Astrocyte (in vitro differentiated cells and primary cell): ENCODE measurements at regions not wholly inside any gene's neighbourhood (a gene's known extent, or its start where the extent isn't known, plus 50 kb on each side); places are given as distances from the start of the nearest gene placed in this dataset.
A peak's percentile ranks its signal among the peaks of the same experiment; 100 is the strongest.
"Not testable (repeated sequence)": the region's sequence is repeated elsewhere in the genome, so short reads cannot be mapped to it uniquely, and the experiment has no call there.

Source experiments
- DNase-seq: peaks from one replicate; pipeline ENCODE4 v3.0.0-alpha.2; 2010; ENCODE audit warnings: low read depth
- FAIRE-seq: peaks from 2 replicates; lab custom pipeline; 2011; peaks lifted over from hg19 to GRCh38; lab: Jason Lieb, UNC
- H2AFZ ChIP-seq: 2 replicates; pipeline ENCODE4 v1.6.0; 2012; ENCODE audit warnings: low read depth, low read length, inconsistent platforms
- H3K27ac ChIP-seq: 2 replicates; pipeline ENCODE4 v1.5.1; 2011; ENCODE audit warnings: low read depth, low read length, inconsistent platforms
- H3K27me3 ChIP-seq: 2 replicates; pipeline ENCODE4 v1.6.0; 2011; ENCODE audit warnings: low read length, inconsistent platforms; ENCODE audit not compliant: insufficient read depth
- H3K36me3 ChIP-seq: 2 replicates; pipeline ENCODE4 v1.5.1; 2011; ENCODE audit warnings: low read length, inconsistent platforms; ENCODE audit not compliant: insufficient read depth
- H3K4me1 ChIP-seq: 2 replicates; pipeline ENCODE4 v1.5.1; 2011; ENCODE audit warnings: low read length, inconsistent platforms; ENCODE audit not compliant: insufficient read depth
- H3K4me2 ChIP-seq: 2 replicates; pipeline ENCODE4 v1.6.0; 2012; ENCODE audit warnings: low read length, inconsistent platforms
- H3K4me3 ChIP-seq: 2 replicates; pipeline ENCODE4 v1.5.1; 2011; ENCODE audit warnings: low read depth, mild to moderate bottlenecking, low read length, inconsistent platforms; ENCODE audit not compliant: insufficient read depth
- H3K79me2 ChIP-seq: 2 replicates; pipeline ENCODE4 v1.6.0; 2012; ENCODE audit warnings: mild to moderate bottlenecking, low read length, inconsistent platforms; ENCODE audit not compliant: insufficient read depth
- H3K9ac ChIP-seq: 2 replicates; pipeline ENCODE4 v1.6.0; 2012; ENCODE audit warnings: mild to moderate bottlenecking, low read length, inconsistent platforms
- H3K9me3 ChIP-seq: 2 replicates; pipeline ENCODE4 v1.5.1; 2012; ENCODE audit warnings: low read depth, mild to moderate bottlenecking, low read length, inconsistent platforms; ENCODE audit not compliant: insufficient read depth
- H4K20me1 ChIP-seq: 2 replicates; pipeline ENCODE4 v1.6.0; 2012; ENCODE audit warnings: low read length, inconsistent platforms; ENCODE audit not compliant: insufficient read depth
- H3K27ac Mint-ChIP-seq: one replicate; pipeline ENCODE4 v1.8.0; 2021; ENCODE audit warnings: mild to moderate bottlenecking, mixed read lengths; ENCODE audit not compliant: unreplicated experiment
- H3K27me3 Mint-ChIP-seq: one replicate; pipeline ENCODE4 v1.8.0; 2021; ENCODE audit warnings: low read depth, mixed read lengths; ENCODE audit not compliant: unreplicated experiment
- H3K36me3 Mint-ChIP-seq: one replicate; pipeline ENCODE4 v1.8.0; 2021; ENCODE audit warnings: low read depth, mixed read lengths; ENCODE audit not compliant: unreplicated experiment
- H3K4me1 Mint-ChIP-seq: one replicate; pipeline ENCODE4 v1.8.0; 2021; ENCODE audit warnings: low read depth, mixed read lengths; ENCODE audit not compliant: unreplicated experiment
- H3K4me3 Mint-ChIP-seq: one replicate; pipeline ENCODE4 v1.8.0; 2021; ENCODE audit warnings: mild to moderate bottlenecking, moderate library complexity, mixed read lengths; ENCODE audit not compliant: unreplicated experiment
- H3K9me3 Mint-ChIP-seq: one replicate; pipeline ENCODE4 v1.8.0; 2021; ENCODE audit warnings: mild to moderate bottlenecking, mixed read lengths; ENCODE audit not compliant: unreplicated experiment
- EZH2 ChIP-seq: IDR thresholded peaks from 2 replicates; pipeline ENCODE4 v1.6.1; 2012; ENCODE audit warnings: mild to moderate bottlenecking, low read length, inconsistent platforms; ENCODE audit not compliant: insufficient read depth
- TF ChIP-seq, protein P1 (sequence below): IDR thresholded peaks from 2 replicates; pipeline ENCODE4 v1.5.1; 2011; ENCODE audit warnings: low read depth, mild to moderate bottlenecking, inconsistent platforms, low read length, moderate library complexity; ENCODE audit not compliant: insufficient read depth

DNA sequence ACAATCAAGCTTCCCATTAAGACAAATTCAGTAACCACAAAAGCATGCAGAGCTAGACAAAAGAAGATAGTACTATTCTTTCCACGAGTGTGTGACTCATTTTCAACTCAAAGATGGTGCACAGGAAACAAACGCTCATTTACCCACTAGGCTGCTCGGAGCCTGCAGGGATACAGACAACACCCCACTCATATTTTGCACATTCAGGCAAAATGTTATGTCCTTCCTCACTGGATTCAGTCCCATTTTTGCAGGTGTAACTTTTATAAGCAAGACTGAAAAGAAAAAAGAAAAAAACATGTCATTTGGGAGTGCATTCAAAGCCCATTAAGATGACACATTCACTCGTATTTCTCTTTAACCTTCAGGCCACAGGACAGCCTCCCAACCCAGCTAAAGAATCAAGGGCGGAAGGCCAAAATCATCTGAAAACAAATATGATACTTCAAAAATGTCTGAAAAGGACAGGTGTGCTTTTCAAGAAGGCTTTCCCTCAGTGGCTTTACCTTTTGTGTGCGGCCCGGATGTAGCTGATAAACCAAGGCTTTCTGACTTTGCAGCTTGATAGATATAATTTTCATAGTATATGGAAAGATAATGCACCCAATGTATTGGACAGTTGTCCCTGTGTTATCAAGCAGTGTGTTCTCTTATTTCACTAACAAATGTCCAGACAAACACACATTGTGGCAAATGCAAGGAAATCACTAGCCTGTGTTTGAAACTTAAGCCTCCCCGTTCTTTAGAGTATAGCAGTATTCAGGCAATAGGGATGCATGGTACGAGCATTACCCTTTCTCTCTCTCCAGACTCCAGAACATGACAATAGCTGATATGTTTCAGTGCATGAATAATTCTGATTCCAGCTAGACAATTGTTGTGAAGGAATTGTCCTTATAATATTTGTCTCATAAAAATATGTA lies 147.8 kb upstream of the KRR1 start:
- peak overlapping the region; percentile 17 for H3K27ac Mint-ChIP-seq
- Histone ChIP-seq H3K4me1 (peaks cover 48% of the 10 kb centered on the region), H3K9ac (peak overlapping the region; percentile 69), H4K20me1 (no peaks in the 10 kb centered on the region), H3K4me2 (peak overlapping the region; percentile 40), H3K27me3 (no peaks in the 10 kb centered on the region), H2AFZ (no peak overlapping the region), H3K9me3 (no peaks in the 10 kb centered on the region), H3K4me3 (no peak overlapping the region), H3K36me3 (no peaks in the 10 kb centered on the region), H3K27ac (peak overlapping the region; percentile 96), H3K79me2 (no peaks in the 10 kb centered on the region)
- TF ChIP-seq, protein P1, sequence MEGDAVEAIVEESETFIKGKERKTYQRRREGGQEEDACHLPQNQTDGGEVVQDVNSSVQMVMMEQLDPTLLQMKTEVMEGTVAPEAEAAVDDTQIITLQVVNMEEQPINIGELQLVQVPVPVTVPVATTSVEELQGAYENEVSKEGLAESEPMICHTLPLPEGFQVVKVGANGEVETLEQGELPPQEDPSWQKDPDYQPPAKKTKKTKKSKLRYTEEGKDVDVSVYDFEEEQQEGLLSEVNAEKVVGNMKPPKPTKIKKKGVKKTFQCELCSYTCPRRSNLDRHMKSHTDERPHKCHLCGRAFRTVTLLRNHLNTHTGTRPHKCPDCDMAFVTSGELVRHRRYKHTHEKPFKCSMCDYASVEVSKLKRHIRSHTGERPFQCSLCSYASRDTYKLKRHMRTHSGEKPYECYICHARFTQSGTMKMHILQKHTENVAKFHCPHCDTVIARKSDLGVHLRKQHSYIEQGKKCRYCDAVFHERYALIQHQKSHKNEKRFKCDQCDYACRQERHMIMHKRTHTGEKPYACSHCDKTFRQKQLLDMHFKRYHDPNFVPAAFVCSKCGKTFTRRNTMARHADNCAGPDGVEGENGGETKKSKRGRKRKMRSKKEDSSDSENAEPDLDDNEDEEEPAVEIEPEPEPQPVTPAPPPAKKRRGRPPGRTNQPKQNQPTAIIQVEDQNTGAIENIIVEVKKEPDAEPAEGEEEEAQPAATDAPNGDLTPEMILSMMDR, result no peak
- no peak for TF ChIP-seq EZH2
- DNase-seq (peak; percentile 93), FAIRE-seq (peak; percentile 75)
- no peaks in the 10 kb centered on the region for H3K36me3 Mint-ChIP-seq
- no peak overlapping the region for H3K4me3 Mint-ChIP-seq
- peaks cover 2% of the 10 kb centered on the region for H3K9me3 Mint-ChIP-seq
- no peaks in the 10 kb centered on the region for H3K27me3 Mint-ChIP-seq
- peaks cover 29% of the 10 kb centered on the region for H3K4me1 Mint-ChIP-seq

DNA sequence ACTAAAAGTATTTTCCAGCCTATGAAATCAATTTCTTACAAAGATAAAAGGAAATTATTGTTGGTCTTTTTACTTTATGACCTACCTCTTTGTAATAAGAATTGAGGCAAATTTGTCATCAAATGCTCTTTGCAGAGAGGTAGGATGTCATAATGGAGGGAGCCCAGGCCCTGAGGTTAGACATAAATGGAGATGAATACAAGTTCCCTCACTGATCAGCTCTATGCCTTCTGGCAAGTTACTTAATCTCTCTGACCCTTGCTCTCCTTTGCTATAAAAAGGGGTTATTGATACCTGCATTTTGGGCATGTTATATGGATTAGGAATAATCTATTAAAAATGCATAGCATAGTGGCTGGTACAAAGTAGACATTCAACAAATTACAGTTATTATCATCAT lies 146.9 kb upstream of the KRR1 start:
- no peak overlapping the region for H3K4me3 Mint-ChIP-seq
- Histone ChIP-seq H3K4me3 (no peak overlapping the region), H3K27ac (peak overlapping the region; percentile 96), H4K20me1 (no peaks in the 10 kb centered on the region), H3K4me1 (peaks cover 48% of the 10 kb centered on the region), H3K27me3 (no peaks in the 10 kb centered on the region), H3K36me3 (no peaks in the 10 kb centered on the region), H3K9me3 (no peaks in the 10 kb centered on the region), H3K79me2 (no peaks in the 10 kb centered on the region), H3K9ac (peak overlapping the region; percentile 8), H2AFZ (no peak overlapping the region), H3K4me2 (no peak overlapping the region)
- no peaks in the 10 kb centered on the region for H3K27me3 Mint-ChIP-seq
- peaks cover 33% of the 10 kb centered on the region for H3K4me1 Mint-ChIP-seq
- H3K9me3 Mint-ChIP-seq, result peaks cover 2% of the 10 kb centered on the region
- no peak for DNase-seq
- no peak for TF ChIP-seq EZH2
- TF ChIP-seq, protein P1, result no peak
- FAIRE-seq, result no peak
- H3K36me3 Mint-ChIP-seq, result peaks cover 1% of the 10 kb centered on the region
- H3K27ac Mint-ChIP-seq, result peak overlapping the region; percentile 17

DNA sequence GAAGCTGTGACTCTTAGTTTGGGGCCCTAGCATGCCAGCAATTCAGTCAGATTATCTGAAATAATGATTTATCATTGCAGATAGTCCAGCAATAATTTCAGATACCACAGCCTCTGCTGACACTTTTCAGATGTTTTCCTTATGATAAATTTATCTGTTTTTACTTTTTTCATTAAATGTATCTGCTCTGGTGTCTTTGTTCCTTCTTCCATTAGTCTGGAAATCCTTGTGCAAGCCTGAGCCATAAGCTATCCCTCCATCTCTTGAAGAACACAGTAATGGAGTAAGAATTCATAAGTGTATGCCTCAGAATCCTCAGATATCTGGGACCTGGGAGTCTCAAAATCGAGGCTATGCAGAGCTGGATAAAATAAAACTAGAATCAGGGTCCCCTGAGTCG lies 146.4 kb upstream of the KRR1 start:
- peaks cover 2% of the 10 kb centered on the region for H3K9me3 Mint-ChIP-seq
- Histone ChIP-seq H3K36me3 (no peaks in the 10 kb centered on the region), H4K20me1 (no peaks in the 10 kb centered on the region), H3K4me2 (no peak overlapping the region), H2AFZ (no peak overlapping the region), H3K79me2 (no peaks in the 10 kb centered on the region), H3K9me3 (no peaks in the 10 kb centered on the region), H3K9ac (peak overlapping the region; percentile 8), H3K27me3 (no peaks in the 10 kb centered on the region), H3K27ac (peak overlapping the region; percentile 96), H3K4me1 (peaks cover 48% of the 10 kb centered on the region), H3K4me3 (no peak overlapping the region)
- peaks cover 2% of the 10 kb centered on the region for H3K36me3 Mint-ChIP-seq
- H3K27ac Mint-ChIP-seq, result peak overlapping the region; percentile 17
- peaks cover 33% of the 10 kb centered on the region for H3K4me1 Mint-ChIP-seq
- H3K27me3 Mint-ChIP-seq, result no peaks in the 10 kb centered on the region
- FAIRE-seq (no peak), DNase-seq (peak; percentile 46)
- TF ChIP-seq, protein P1, result no peak
- TF ChIP-seq EZH2, result no peak
- H3K4me3 Mint-ChIP-seq, result no peak overlapping the region

DNA sequence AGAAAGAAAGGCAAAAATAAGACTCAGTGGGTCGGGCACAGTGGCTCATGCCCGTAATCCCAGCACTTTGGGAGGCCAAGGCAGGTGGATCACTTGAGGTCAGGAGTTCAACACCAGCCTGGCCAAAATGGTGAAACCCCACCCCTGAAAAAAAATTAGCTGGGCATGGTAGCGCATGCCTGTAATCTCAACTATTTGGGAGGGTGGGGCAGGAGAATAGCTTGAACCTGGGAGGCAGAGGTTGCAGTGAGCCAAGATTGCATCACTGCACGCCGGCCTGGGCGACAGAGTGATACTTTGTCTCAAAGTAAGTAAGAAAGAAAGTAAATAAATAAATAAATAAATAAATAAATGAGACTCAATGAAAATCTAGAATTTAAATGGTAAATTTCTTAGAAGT lies 145.9 kb upstream of the KRR1 start:
- H3K4me3 ChIP-seq, H4K20me1 ChIP-seq, H3K79me2 ChIP-seq, H2AFZ ChIP-seq, H3K27me3 Mint-ChIP-seq, H3K4me3 Mint-ChIP-seq, H3K9me3 Mint-ChIP-seq, DNase-seq, H3K27ac ChIP-seq, H3K9me3 ChIP-seq, H3K27me3 ChIP-seq, FAIRE-seq, H3K36me3 ChIP-seq, H3K36me3 Mint-ChIP-seq, H3K9ac ChIP-seq, H3K4me2 ChIP-seq: not testable (repeated sequence)
- H3K4me1 ChIP-seq, result peaks cover 43% of the 10 kb centered on the region
- H3K4me1 Mint-ChIP-seq, result peaks cover 36% of the 10 kb centered on the region
- H3K27ac Mint-ChIP-seq, result peak overlapping the region; percentile 92
